ENCODE measurements at regions not wholly inside any gene's neighbourhood (a gene's known extent, or its start where the extent isn't known, plus 50 kb on each side); places are given as distances from the start of the nearest gene placed in this dataset.

DNA sequence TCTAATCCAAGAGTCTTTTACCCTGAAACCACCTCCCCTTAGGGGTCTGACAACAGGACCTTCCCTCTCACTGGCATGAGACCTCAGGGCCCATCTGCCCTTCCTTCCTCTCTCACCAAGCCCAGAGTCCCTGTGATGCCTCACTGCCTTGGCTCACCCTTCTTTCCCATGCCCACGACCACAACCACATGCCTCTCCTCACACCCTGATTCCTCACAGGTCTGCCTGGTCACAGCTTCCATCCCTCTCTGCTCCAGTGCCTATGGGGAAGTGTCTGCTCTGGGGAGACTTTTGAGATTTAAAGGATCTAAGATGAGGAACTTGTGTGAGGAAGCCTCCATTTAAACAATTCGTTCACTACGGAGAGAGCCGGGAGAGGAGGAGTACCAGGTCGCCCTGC lies 98.9 kb upstream of the SH3BP4 start:
- TF ChIP-seq SUZ12 (IDR thresholded peaks at IDR 0.05; ENCODE audit: extremely low read depth, insufficient read depth, insufficient read length) (no peak), YY1 (IDR thresholded peaks at IDR 0.05; ENCODE audit: insufficient read depth, insufficient read length) (no peak), ZNF274 (IDR thresholded peaks at IDR 0.05; ENCODE audit: low read depth, low read length) (no peak)

Data from NT2/D1 (cell line).